ENCODE measurements at regions not wholly inside any gene's neighbourhood (a gene's known extent, or its start where the extent isn't known, plus 50 kb on each side); places are given as distances from the start of the nearest gene placed in this dataset.

GRCh38 chr11:11020219-11020726 is 162.4 kb upstream of the ZBED5 start:
- no peak for TF ChIP-seq CTCF (IDR thresholded peaks at IDR 0.05; ENCODE audit: insufficient read depth, low read depth, low read length, missing control alignments)
- DNase-seq (ENCODE audit: low read depth): no peak
- no peak overlapping the region for H3K4me3 ChIP-seq (ENCODE audit: low read length)

GRCh38 chr11:11016943-11017342 is 159.1 kb upstream of the ZBED5 start:
- TF ChIP-seq CTCF (IDR thresholded peaks at IDR 0.05; ENCODE audit: insufficient read depth, low read depth, low read length, missing control alignments): no peak
- no peak overlapping the region for H3K4me3 ChIP-seq (ENCODE audit: low read length)
- no peak for DNase-seq (ENCODE audit: low read depth)

- H3K4me3 ChIP-seq (ENCODE audit: low read length): no peak overlapping the region
- TF ChIP-seq CTCF (IDR thresholded peaks at IDR 0.05; ENCODE audit: insufficient read depth, low read depth, low read length, missing control alignments): no peak
- DNase-seq (ENCODE audit: low read depth): peak; percentile 55
These were observed 158.2 kb upstream of the ZBED5 start for GRCh38 chr11:11016068-11016467.

GRCh38 chr11:11011617-11012016 is 153.8 kb upstream of the ZBED5 start:
- no peak for TF ChIP-seq CTCF (IDR thresholded peaks at IDR 0.05; ENCODE audit: insufficient read depth, low read depth, low read length, missing control alignments)
- no peak overlapping the region for H3K4me3 ChIP-seq (ENCODE audit: low read length)
- no peak for DNase-seq (ENCODE audit: low read depth)

GRCh38 chr11:11010624-11011127 is 152.8 kb upstream of the ZBED5 start:
- peak; percentile 46 for DNase-seq (ENCODE audit: low read depth)
- no peak overlapping the region for H3K4me3 ChIP-seq (ENCODE audit: low read length)
- peak; percentile 42 for TF ChIP-seq CTCF (IDR thresholded peaks at IDR 0.05; ENCODE audit: insufficient read depth, low read depth, low read length, missing control alignments)

GRCh38 chr11:11009179-11009578 is 151.3 kb upstream of the ZBED5 start:
- no peak for TF ChIP-seq CTCF (IDR thresholded peaks at IDR 0.05; ENCODE audit: insufficient read depth, low read depth, low read length, missing control alignments)
- no peak for DNase-seq (ENCODE audit: low read depth)

GRCh38 chr11:11004069-11004468 is 146.2 kb upstream of the ZBED5 start:
- TF ChIP-seq CTCF (IDR thresholded peaks at IDR 0.05; ENCODE audit: insufficient read depth, low read depth, low read length, missing control alignments): no peak
- H3K4me3 ChIP-seq (ENCODE audit: low read length): no peak overlapping the region
- DNase-seq (ENCODE audit: low read depth): no peak

More at GRCh38 chr11:11009179-11009578, 151.3 kb upstream of the ZBED5 start:
- no peak overlapping the region for H3K4me3 ChIP-seq (ENCODE audit: low read length)
